DOHH2 (cell line): ENCODE measurements at regions not wholly inside any gene's neighbourhood (a gene's known extent, or its start where the extent isn't known, plus 50 kb on each side); places are given as distances from the start of the nearest gene placed in this dataset.

Experiments
- H3F3A ChIP-seq: fragments of 200-600 bp; sonication (generic), shearing (Covaris generic); 2 replicates; pipeline ENCODE4 v1.6.0; 2016; ENCODE audit warnings: antibody characterized with exemption, mild to moderate bottlenecking; ENCODE audit not compliant: control insufficient read depth, insufficient read depth
- H3K27ac ChIP-seq: fragments of 200-600 bp; sonication (generic); 2 replicates; pipeline ENCODE4 v1.5.1; 2014; ENCODE audit warnings: low read depth, mild to moderate bottlenecking, low read length, moderate library complexity
- H3K27me3 ChIP-seq: fragments of 200-600 bp; sonication (generic); 2 replicates; pipeline ENCODE4 v1.6.1; 2014; ENCODE audit warnings: mild to moderate bottlenecking, low read length, mixed read lengths; ENCODE audit not compliant: control insufficient read depth
- H3K36me3 ChIP-seq: fragments of 200-600 bp; sonication (generic); 2 replicates; pipeline ENCODE4 v1.6.1; 2014; ENCODE audit warnings: mild to moderate bottlenecking, low read length, moderate library complexity, mixed read lengths; ENCODE audit not compliant: control insufficient read depth
- H3K4me1 ChIP-seq: fragments of 200-600 bp; sonication (generic); 2 replicates; pipeline ENCODE4 v1.6.1; 2014; ENCODE audit warnings: mild to moderate bottlenecking, low read length, mixed read lengths; ENCODE audit not compliant: control insufficient read depth
- H3K4me2 ChIP-seq: fragments of 200-600 bp; sonication (generic); 2 replicates; pipeline ENCODE4 v1.6.0; 2014; ENCODE audit warnings: mild to moderate bottlenecking, low read length, moderate library complexity
- H3K4me3 ChIP-seq: fragments of 200-600 bp; sonication (generic); 2 replicates; pipeline ENCODE4 v1.5.1; 2014; ENCODE audit warnings: mild to moderate bottlenecking, low read length, mixed read lengths
- H3K79me2 ChIP-seq: fragments of 200-600 bp; sonication (generic); 2 replicates; pipeline ENCODE4 v1.6.1; 2014; ENCODE audit warnings: mild to moderate bottlenecking, low read length, mixed read lengths; ENCODE audit not compliant: control insufficient read depth
- H3K9me2 ChIP-seq: fragments of 200-600 bp; sonication (generic); replicated peaks from 2 replicates; pipeline ENCODE4 v1.6.1; 2014; ENCODE audit warnings: mild to moderate bottlenecking, low read length, mixed read lengths; ENCODE audit not compliant: control insufficient read depth
- H3K9me3 ChIP-seq: fragments of 200-600 bp; sonication (generic); 2 replicates; pipeline ENCODE4 v1.6.1; 2014; ENCODE audit warnings: antibody characterized with exemption, low read length, mixed read lengths; ENCODE audit not compliant: control insufficient read depth, insufficient read depth
- H4K20me1 ChIP-seq: fragments of 200-600 bp; sonication (generic); 2 replicates; pipeline ENCODE4 v1.6.0; 2014; ENCODE audit warnings: low read depth, mild to moderate bottlenecking, antibody characterized with exemption, low read length, moderate library complexity; ENCODE audit not compliant: control insufficient read depth, insufficient read depth
- CTCF ChIP-seq: fragments of 200-600 bp; sonication (generic); IDR thresholded peaks from one replicate; pipeline ENCODE4 v1.5.1; 2014; ENCODE audit warnings: antibody characterized with exemption, mild to moderate bottlenecking, low read depth, low read length; ENCODE audit not compliant: poor library complexity, severe bottlenecking
- EZH2phosphoT487 ChIP-seq: fragments of 200-600 bp; sonication (generic); IDR thresholded peaks from 2 replicates; pipeline ENCODE4 v1.6.1; 2017; ENCODE audit warnings: borderline replicate concordance, mild to moderate bottlenecking, antibody characterized with exemption, low read length, moderate library complexity, mixed read lengths

DNA sequence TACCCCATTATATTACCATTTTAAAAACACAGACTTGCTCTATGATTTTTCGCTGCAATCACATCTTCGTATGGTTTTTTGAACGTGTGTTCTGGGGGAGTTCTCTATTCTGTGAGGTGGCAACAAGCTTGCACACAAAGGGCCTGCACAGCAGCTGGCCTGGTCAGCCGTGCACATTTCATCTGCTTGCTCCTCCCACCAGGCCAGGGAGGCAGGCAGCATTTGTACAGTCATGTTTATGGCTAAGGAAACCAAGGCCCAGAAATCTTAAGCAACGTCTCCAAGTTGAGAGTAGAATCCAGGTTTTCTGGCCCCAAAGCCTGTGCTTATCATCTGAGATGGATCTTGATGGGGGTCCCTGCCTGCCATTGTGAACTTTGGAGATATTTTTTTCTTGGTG is 106.4 kb upstream of the SMIM21 start:
- TF ChIP-seq CTCF (no peak), EZH2phosphoT487 (no peak)
- no peaks in the 10 kb centered on the region for H3K36me3 ChIP-seq

DNA sequence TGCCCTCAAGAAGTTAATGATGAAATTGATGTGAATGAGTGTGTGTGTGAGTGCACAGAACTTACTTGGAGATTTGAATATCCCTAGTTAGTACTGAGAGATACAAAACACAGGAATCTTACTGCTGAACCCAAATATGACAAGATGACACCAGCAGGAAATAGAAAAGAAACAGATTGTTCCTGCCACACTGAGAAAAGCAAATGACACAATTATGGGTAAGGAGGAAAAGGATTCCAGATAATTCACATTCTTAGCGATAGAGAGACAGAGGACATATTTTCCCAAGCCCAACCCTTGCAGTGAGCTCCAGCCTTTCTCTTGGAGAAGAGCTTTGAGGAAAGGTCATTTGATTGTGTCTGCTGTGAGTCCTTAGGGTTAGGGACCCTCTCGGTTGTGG is 105.7 kb upstream of the SMIM21 start:
- Histone ChIP-seq H3K27me3 (no peaks in the 10 kb centered on the region), H3K4me2 (no peak overlapping the region), H4K20me1 (no peaks in the 10 kb centered on the region), H3K79me2 (no peaks in the 10 kb centered on the region), H3F3A (no peaks in the 10 kb centered on the region), H3K36me3 (no peaks in the 10 kb centered on the region), H3K9me2 (no peaks in the 10 kb centered on the region; the same call in 1 of the 2 replicates), H3K27ac (no peak overlapping the region), H3K4me3 (no peak overlapping the region), H3K4me1 (no peaks in the 10 kb centered on the region), H3K9me3 (no peaks in the 10 kb centered on the region)
- no peak for TF ChIP-seq CTCF
- no peak for TF ChIP-seq EZH2phosphoT487

More for the DNA sequence above, 106.4 kb upstream of the SMIM21 start:
- H3K27me3 ChIP-seq, result no peaks in the 10 kb centered on the region
- no peak overlapping the region for H3K4me2 ChIP-seq
- no peaks in the 10 kb centered on the region; the same call in 1 of the 2 replicates for H3K9me2 ChIP-seq
- no peaks in the 10 kb centered on the region for H3K9me3 ChIP-seq
- no peaks in the 10 kb centered on the region for H4K20me1 ChIP-seq
- H3K4me3 ChIP-seq, result no peak overlapping the region
- no peaks in the 10 kb centered on the region for H3K79me2 ChIP-seq
- no peak overlapping the region for H3K27ac ChIP-seq
- no peaks in the 10 kb centered on the region for H3F3A ChIP-seq
- H3K4me1 ChIP-seq, result no peaks in the 10 kb centered on the region

GRCh38 chr18:75531851-75532459 is 104.5 kb upstream of the SMIM21 start:
- no peaks in the 10 kb centered on the region; the same call in 1 of the 2 replicates for H3K9me2 ChIP-seq
- H3K79me2 ChIP-seq, result no peaks in the 10 kb centered on the region
- no peaks in the 10 kb centered on the region for H3K27me3 ChIP-seq
- H4K20me1 ChIP-seq, result no peaks in the 10 kb centered on the region
- H3K4me3 ChIP-seq, result no peak overlapping the region
- H3K4me1 ChIP-seq, result no peaks in the 10 kb centered on the region
- no peaks in the 10 kb centered on the region for H3K9me3 ChIP-seq
- H3K36me3 ChIP-seq, result no peaks in the 10 kb centered on the region
- TF ChIP-seq CTCF (no peak), EZH2phosphoT487 (no peak)
- H3F3A ChIP-seq, result no peaks in the 10 kb centered on the region
- no peak overlapping the region for H3K27ac ChIP-seq
- no peak overlapping the region for H3K4me2 ChIP-seq
